HepG2 (cell line): ENCODE measurements at regions not wholly inside any gene's neighbourhood (a gene's known extent, or its start where the extent isn't known, plus 50 kb on each side); places are given as distances from the start of the nearest gene placed in this dataset.

Experiments
- AGO2 ChIP-seq: fragments of 200-400 bp; formaldehyde crosslinking; optimal IDR thresholded peaks from 2 replicates; pipeline ENCODE3; 2017; ENCODE audit warnings: mild to moderate bottlenecking, low read depth, low read length, moderate library complexity
- ATAD3A ChIP-seq: sonication (generic); formaldehyde crosslinking; IDR thresholded peaks from 2 replicates; pipeline ENCODE4 v1.4.0; 2020; ENCODE audit warnings: missing genetic modification reagents
- EHMT2 ChIP-seq: fragments of 200-600 bp; sonication (generic); IDR thresholded peaks from 2 replicates; pipeline ENCODE4 v1.7.0; 2017; ENCODE audit warnings: antibody characterized with exemption, low read depth, low read length, borderline replicate concordance
- FOXJ3 ChIP-seq: sonication (generic); formaldehyde crosslinking; IDR thresholded peaks from 2 replicates; pipeline ENCODE4 v1.4.0; 2020; ENCODE audit warnings: missing genetic modification reagents, mild to moderate bottlenecking, borderline replicate concordance
- GATAD2A ChIP-seq: IDR thresholded peaks from 2 replicates; pipeline ENCODE4 v1.6.1; 2016
- MAZ ChIP-seq, 2 experiments: sonication (generic) in 1 of 2; formaldehyde crosslinking in 1 of 2; IDR thresholded peaks; 2 replicates each; pipeline versions ENCODE4 v1.5.0 to v1.6.1; 2012 to 2020; ENCODE audit warnings: low read depth in 2 of 2, mild to moderate bottlenecking in 2 of 2, borderline replicate concordance in 1 of 2, improper control_type of control experiment in 1 of 2, low read length in 1 of 2, missing genetic modification reagents in 1 of 2, moderate library complexity in 1 of 2
- MEIS1 ChIP-seq: sonication (generic); formaldehyde crosslinking; IDR thresholded peaks from 2 replicates; pipeline ENCODE4 v1.9.0; 2021; ENCODE audit warnings: mild to moderate bottlenecking, missing genetic modification reagents, moderate library complexity, borderline replicate concordance
- NFKBIZ ChIP-seq: IDR thresholded peaks from 2 replicates; pipeline ENCODE4 v1.6.1; 2018; ENCODE audit warnings: missing genetic modification reagents, missing compliant biosample characterization
- PHB2 ChIP-seq: fragments of 450-650 bp; IDR thresholded peaks from 2 replicates; pipeline ENCODE4 v1.6.1; 2018; ENCODE audit not compliant: partially characterized antibody
- REL ChIP-seq: sonication (generic); formaldehyde crosslinking; conservative IDR thresholded peaks from 2 replicates; pipeline ENCODE4 v1.8.0; 2022; ENCODE audit warnings: mild to moderate bottlenecking, missing genetic modification reagents, moderate library complexity
- SETDB1 ChIP-seq: sonication (generic); formaldehyde crosslinking; IDR thresholded peaks from 2 replicates; pipeline ENCODE4 v1.5.1; 2020; ENCODE audit warnings: missing genetic modification reagents, mild to moderate bottlenecking, borderline replicate concordance
- SNAI1 ChIP-seq: sonication (generic); formaldehyde crosslinking; IDR thresholded peaks from 2 replicates; pipeline ENCODE4 v1.5.0; 2020; ENCODE audit warnings: mild to moderate bottlenecking, missing genetic modification reagents, borderline replicate concordance
- TAF1 ChIP-seq: sonication (generic); formaldehyde crosslinking; IDR thresholded peaks from 2 replicates; pipeline ENCODE4 v1.4.0; 2020; ENCODE audit warnings: missing genetic modification reagents
- TP53 ChIP-seq: sonication (generic); formaldehyde crosslinking; conservative IDR thresholded peaks from 2 replicates; pipeline ENCODE4 v1.4.0; 2020; ENCODE audit warnings: missing genetic modification reagents
- ZFP41 ChIP-seq: sonication (generic); formaldehyde crosslinking; IDR thresholded peaks from 2 replicates; pipeline ENCODE4 v1.4.0; 2020; ENCODE audit warnings: mild to moderate bottlenecking, missing genetic modification reagents, borderline replicate concordance
- ZMAT3 ChIP-seq: sonication (generic); formaldehyde crosslinking; conservative IDR thresholded peaks from 2 replicates; pipeline ENCODE4 v1.7.0; 2021; ENCODE audit warnings: missing genetic modification reagents
- ZNF235 ChIP-seq: sonication (generic); formaldehyde crosslinking; IDR thresholded peaks from 2 replicates; pipeline ENCODE4 v1.8.1; 2023; ENCODE audit warnings: mild to moderate bottlenecking, missing genetic modification reagents, borderline replicate concordance
- ZNF280D ChIP-seq: sonication (generic); formaldehyde crosslinking; IDR thresholded peaks from 2 replicates; pipeline ENCODE4 v1.5.1; 2020; ENCODE audit warnings: mild to moderate bottlenecking, missing genetic modification reagents
- ZNF704 ChIP-seq: sonication (generic); formaldehyde crosslinking; IDR thresholded peaks from 2 replicates; pipeline ENCODE4 v1.8.1; 2023; ENCODE audit warnings: mild to moderate bottlenecking, inconsistent platforms, moderate library complexity, missing genetic modification reagents, borderline replicate concordance
- ZNF781 ChIP-seq: sonication (generic); formaldehyde crosslinking; IDR thresholded peaks from 2 replicates; pipeline ENCODE4 v1.5.1; 2020; ENCODE audit warnings: borderline replicate concordance, mild to moderate bottlenecking, missing genetic modification reagents; ENCODE audit errors: not compliant biosample characterization
- TF ChIP-seq, protein P1 (sequence below): sonication (generic); formaldehyde crosslinking; IDR thresholded peaks from 2 replicates; pipeline ENCODE4 v1.4.0; 2020; ENCODE audit warnings: mild to moderate bottlenecking, low read depth, missing genetic modification reagents
- TF ChIP-seq, protein P2 (sequence below): sonication (generic); formaldehyde crosslinking; IDR thresholded peaks from 2 replicates; pipeline ENCODE4 v1.5.1; 2020; ENCODE audit warnings: missing genetic modification reagents, mild to moderate bottlenecking, borderline replicate concordance
- TF ChIP-seq, protein P3 (sequence below): sonication (generic); formaldehyde crosslinking; IDR thresholded peaks from 2 replicates; pipeline ENCODE4 v1.4.0; 2020; ENCODE audit warnings: mild to moderate bottlenecking, missing genetic modification reagents

- TF ChIP-seq ZFP41 (CRISPR knock-in tag) (no peak), ZMAT3 (no peak), NFKBIZ (no peak), ZNF280D (CRISPR knock-in tag) (no peak), GATAD2A (CRISPR knock-in tag) (peak; percentile 76), PHB2 (no peak), FOXJ3 (CRISPR knock-in tag) (no peak; the same call in 1 of the 2 replicates), ZNF235 (no peak), REL (no peak), SETDB1 (no peak), TAF1 (CRISPR knock-in tag) (no peak), MEIS1 (CRISPR knock-in tag) (no peak), ZNF781 (CRISPR knock-in tag) (no peak), MAZ (IDR thresholded peaks at IDR 0.05; ENCODE audit: borderline replicate concordance, low read depth, low read length) (no peak; the same call in 1 of the 2 replicates), MAZ (CRISPR knock-in tag; IDR thresholded peaks at IDR 0.05; ENCODE audit: low read depth) (no peak), AGO2 (no peak), SNAI1 (no peak), EHMT2 (no peak), TP53 (CRISPR knock-in tag) (no peak), ATAD3A (CRISPR knock-in tag) (no peak), ZNF704 (CRISPR knock-in tag) (no peak)
- TF ChIP-seq, protein P1, sequence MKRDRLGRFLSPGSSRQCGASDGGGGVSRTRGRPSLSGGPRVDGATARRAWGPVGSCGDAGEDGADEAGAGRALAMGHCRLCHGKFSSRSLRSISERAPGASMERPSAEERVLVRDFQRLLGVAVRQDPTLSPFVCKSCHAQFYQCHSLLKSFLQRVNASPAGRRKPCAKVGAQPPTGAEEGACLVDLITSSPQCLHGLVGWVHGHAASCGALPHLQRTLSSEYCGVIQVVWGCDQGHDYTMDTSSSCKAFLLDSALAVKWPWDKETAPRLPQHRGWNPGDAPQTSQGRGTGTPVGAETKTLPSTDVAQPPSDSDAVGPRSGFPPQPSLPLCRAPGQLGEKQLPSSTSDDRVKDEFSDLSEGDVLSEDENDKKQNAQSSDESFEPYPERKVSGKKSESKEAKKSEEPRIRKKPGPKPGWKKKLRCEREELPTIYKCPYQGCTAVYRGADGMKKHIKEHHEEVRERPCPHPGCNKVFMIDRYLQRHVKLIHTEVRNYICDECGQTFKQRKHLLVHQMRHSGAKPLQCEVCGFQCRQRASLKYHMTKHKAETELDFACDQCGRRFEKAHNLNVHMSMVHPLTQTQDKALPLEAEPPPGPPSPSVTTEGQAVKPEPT (CRISPR knock-in tag), result no peak
- TF ChIP-seq, protein P2, sequence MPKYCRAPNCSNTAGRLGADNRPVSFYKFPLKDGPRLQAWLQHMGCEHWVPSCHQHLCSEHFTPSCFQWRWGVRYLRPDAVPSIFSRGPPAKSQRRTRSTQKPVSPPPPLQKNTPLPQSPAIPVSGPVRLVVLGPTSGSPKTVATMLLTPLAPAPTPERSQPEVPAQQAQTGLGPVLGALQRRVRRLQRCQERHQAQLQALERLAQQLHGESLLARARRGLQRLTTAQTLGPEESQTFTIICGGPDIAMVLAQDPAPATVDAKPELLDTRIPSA (CRISPR knock-in tag), result no peak
- TF ChIP-seq, protein P3, sequence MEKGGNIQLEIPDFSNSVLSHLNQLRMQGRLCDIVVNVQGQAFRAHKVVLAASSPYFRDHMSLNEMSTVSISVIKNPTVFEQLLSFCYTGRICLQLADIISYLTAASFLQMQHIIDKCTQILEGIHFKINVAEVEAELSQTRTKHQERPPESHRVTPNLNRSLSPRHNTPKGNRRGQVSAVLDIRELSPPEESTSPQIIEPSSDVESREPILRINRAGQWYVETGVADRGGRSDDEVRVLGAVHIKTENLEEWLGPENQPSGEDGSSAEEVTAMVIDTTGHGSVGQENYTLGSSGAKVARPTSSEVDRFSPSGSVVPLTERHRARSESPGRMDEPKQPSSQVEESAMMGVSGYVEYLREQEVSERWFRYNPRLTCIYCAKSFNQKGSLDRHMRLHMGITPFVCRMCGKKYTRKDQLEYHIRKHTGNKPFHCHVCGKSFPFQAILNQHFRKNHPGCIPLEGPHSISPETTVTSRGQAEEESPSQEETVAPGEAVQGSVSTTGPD (CRISPR knock-in tag), result no peak
Observed at GRCh38 chr4:153067376-153067775, 131.3 kb downstream of the FHDC1 start (continued).
